ENCODE measurements at regions not wholly inside any gene's neighbourhood (a gene's known extent, or its start where the extent isn't known, plus 50 kb on each side); places are given as distances from the start of the nearest gene placed in this dataset.

GRCh38 chr6:95517004-95517403 lies 60.3 kb upstream of the MANEA start:
- CTCF ChIA-PET (ENCODE audit: low intra/inter-chr PET ratio, low total read pairs), result no interaction called here
- no peak overlapping the region for H3K4me2 ChIP-seq (ENCODE audit: low read depth, low read length)
- no peaks in the 10 kb centered on the region for H3K4me1 ChIP-seq (ENCODE audit: insufficient read depth, low read length)
- H4K20me1 ChIP-seq (ENCODE audit: insufficient read depth, low read length), result no peaks in the 10 kb centered on the region
- H3K79me2 ChIP-seq (ENCODE audit: insufficient read depth, low read length), result no peaks in the 10 kb centered on the region
- TF ChIP-seq NFIB (CRISPR knock-in tag; IDR thresholded peaks at IDR 0.05; ENCODE audit: borderline replicate concordance) (no peak), ZNF256 (CRISPR knock-in tag; conservative IDR thresholded peaks at IDR 0.05) (no peak), TAF15 (IDR thresholded peaks at IDR 0.05; ENCODE audit: low read depth, low read length, poor library complexity, severe bottlenecking) (no peak), TARDBP (CRISPR knock-in tag; IDR thresholded peaks at IDR 0.05) (no peak), ZNF24 (IDR thresholded peaks at IDR 0.05) (no peak), RFXANK (CRISPR knock-in tag; IDR thresholded peaks at IDR 0.05) (no peak), REXO4 (CRISPR knock-in tag; IDR thresholded peaks at IDR 0.05; ENCODE audit: borderline replicate concordance) (no peak), MXD4 (CRISPR knock-in tag; IDR thresholded peaks at IDR 0.05) (no peak), ONECUT2 (CRISPR knock-in tag; IDR thresholded peaks at IDR 0.05) (no peak), BRCA1 (CRISPR knock-in tag; IDR thresholded peaks at IDR 0.05) (no peak), CSRNP1 (CRISPR knock-in tag; IDR thresholded peaks at IDR 0.05) (no peak), PITX1 (CRISPR knock-in tag; IDR thresholded peaks at IDR 0.05) (no peak)
- TF ChIP-seq, protein P1, sequence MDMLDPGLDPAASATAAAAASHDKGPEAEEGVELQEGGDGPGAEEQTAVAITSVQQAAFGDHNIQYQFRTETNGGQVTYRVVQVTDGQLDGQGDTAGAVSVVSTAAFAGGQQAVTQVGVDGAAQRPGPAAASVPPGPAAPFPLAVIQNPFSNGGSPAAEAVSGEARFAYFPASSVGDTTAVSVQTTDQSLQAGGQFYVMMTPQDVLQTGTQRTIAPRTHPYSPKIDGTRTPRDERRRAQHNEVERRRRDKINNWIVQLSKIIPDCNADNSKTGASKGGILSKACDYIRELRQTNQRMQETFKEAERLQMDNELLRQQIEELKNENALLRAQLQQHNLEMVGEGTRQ (IDR thresholded peaks at IDR 0.05; ENCODE audit: low read depth, low read length), result no peak
- TF ChIP-seq, protein P1 (CRISPR knock-in tag; IDR thresholded peaks at IDR 0.05; ENCODE audit: borderline replicate concordance), result no peak
- TF ChIP-seq, protein P2, sequence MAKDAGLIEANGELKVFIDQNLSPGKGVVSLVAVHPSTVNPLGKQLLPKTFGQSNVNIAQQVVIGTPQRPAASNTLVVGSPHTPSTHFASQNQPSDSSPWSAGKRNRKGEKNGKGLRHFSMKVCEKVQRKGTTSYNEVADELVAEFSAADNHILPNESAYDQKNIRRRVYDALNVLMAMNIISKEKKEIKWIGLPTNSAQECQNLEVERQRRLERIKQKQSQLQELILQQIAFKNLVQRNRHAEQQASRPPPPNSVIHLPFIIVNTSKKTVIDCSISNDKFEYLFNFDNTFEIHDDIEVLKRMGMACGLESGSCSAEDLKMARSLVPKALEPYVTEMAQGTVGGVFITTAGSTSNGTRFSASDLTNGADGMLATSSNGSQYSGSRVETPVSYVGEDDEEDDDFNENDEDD (CRISPR knock-in tag; IDR thresholded peaks at IDR 0.05; ENCODE audit: borderline replicate concordance), result no peak
- H3K27me3 ChIP-seq (ENCODE audit: control insufficient read depth in 1 of 2, insufficient read depth in 2 of 2, low read length in 2 of 2), result no peaks in the 10 kb centered on the region
- in situ Hi-C loops (cut with HindIII; ENCODE audit: extremely low pct_ligation_motif_present, low pct_unique_long_range_greater_than_20kb) (no loop called here), intact Hi-C loops (cut with micrococcal nuclease; ENCODE audit: unreplicated experiment) (no loop called here)
- H3K9me3 ChIP-seq (ENCODE audit: low read length), result no peaks in the 10 kb centered on the region
- H3K4me3 ChIP-seq (replicated peaks in 1 of 3; ENCODE audit: insufficient read depth in 1 of 3, low read depth in 2 of 3, low read length in 3 of 3), result no peak overlapping the region
- H2AFZ ChIP-seq (ENCODE audit: low read length), result no peak overlapping the region
- no TSS peak for BruUV-seq (replicated peaks)
- no peak for ATAC-seq
- DNase-seq (ENCODE audit: low spot score), result no peak
- H3K36me3 ChIP-seq (replicated peaks in 1 of 2; ENCODE audit: control insufficient read depth in 1 of 2, insufficient read depth in 2 of 2, low read length in 2 of 2), result no peaks in the 10 kb centered on the region
- POLR2A ChIA-PET, result no interaction called here
- WGBS (ENCODE audit: low lambda C conversion rate), result 0% methylated on average over 2 of the region's 2 CpGs
- H3K27ac ChIP-seq (ENCODE audit: extremely low read length, insufficient read depth, low read length), result no peak overlapping the region
- no peak for FAIRE-seq
- H3K9ac ChIP-seq (ENCODE audit: insufficient read depth, low read depth, low read length), result no peak overlapping the region
